ENCODE measurements at regions not wholly inside any gene's neighbourhood (a gene's known extent, or its start where the extent isn't known, plus 50 kb on each side); places are given as distances from the start of the nearest gene placed in this dataset.

GRCh38 chr3:82802501-82802900, 1041.1 kb upstream of the GBE1 start:
- intact Hi-C loops (cut with DNase I) = no loop called here
- H3K36me3 ChIP-seq (ENCODE audit: control insufficient read depth in 2 of 3, insufficient read depth in 3 of 3, low read length in 3 of 3) = no peaks in the 10 kb centered on the region
- no peak overlapping the region for H3K4me3 ChIP-seq (ENCODE audit: low read length in 3 of 3)
- H3K4me1 ChIP-seq (ENCODE audit: control insufficient read depth in 2 of 3, insufficient read depth in 2 of 3, low read depth in 1 of 3, low read length in 3 of 3) = no peaks in the 10 kb centered on the region
- no peak for TF ChIP-seq CTCF (IDR thresholded peaks at IDR 0.05; ENCODE audit: borderline replicate concordance, extremely low read depth, insufficient read depth)
- no peak overlapping the region for H3K27ac ChIP-seq (ENCODE audit: low read depth in 2 of 2, low read length in 2 of 2)
- no peaks in the 10 kb centered on the region for H3K27me3 ChIP-seq (ENCODE audit: control insufficient read depth, insufficient read depth, low read length)
- H3K9ac ChIP-seq (ENCODE audit: low read length in 3 of 3) = no peak overlapping the region
- H3K9me3 ChIP-seq (ENCODE audit: control insufficient read depth in 2 of 3, insufficient read depth in 1 of 3, low read length in 3 of 3) = no peaks in the 10 kb centered on the region
- DNase-seq (no peak), FAIRE-seq (no peak)

- no peaks in the 10 kb centered on the region for H3K27me3 ChIP-seq (ENCODE audit: control insufficient read depth, insufficient read depth, low read length)
- FAIRE-seq (no peak), DNase-seq (no peak)
- intact Hi-C loops (cut with DNase I) = no loop called here
- no peaks in the 10 kb centered on the region for H3K4me1 ChIP-seq (ENCODE audit: control insufficient read depth in 2 of 3, insufficient read depth in 2 of 3, low read depth in 1 of 3, low read length in 3 of 3)
- no peak overlapping the region for H3K4me3 ChIP-seq (ENCODE audit: low read length in 3 of 3)
- no peak overlapping the region for H3K27ac ChIP-seq (ENCODE audit: low read depth in 2 of 2, low read length in 2 of 2)
- no peak overlapping the region for H3K9ac ChIP-seq (ENCODE audit: low read length in 3 of 3)
- H3K9me3 ChIP-seq (ENCODE audit: control insufficient read depth in 2 of 3, insufficient read depth in 1 of 3, low read length in 3 of 3) = no peaks in the 10 kb centered on the region
- no peak for TF ChIP-seq CTCF (IDR thresholded peaks at IDR 0.05; ENCODE audit: borderline replicate concordance, extremely low read depth, insufficient read depth)
- H3K36me3 ChIP-seq (ENCODE audit: control insufficient read depth in 2 of 3, insufficient read depth in 3 of 3, low read length in 3 of 3) = no peaks in the 10 kb centered on the region
These were observed 1038.8 kb upstream of the GBE1 start for GRCh38 chr3:82800248-82800647.

GRCh38 chr3:82796765-82797164, 1035.3 kb upstream of the GBE1 start:
- no peak for TF ChIP-seq CTCF (IDR thresholded peaks at IDR 0.05; ENCODE audit: borderline replicate concordance, extremely low read depth, insufficient read depth)
- no peaks in the 10 kb centered on the region for H3K36me3 ChIP-seq (ENCODE audit: control insufficient read depth in 2 of 3, insufficient read depth in 3 of 3, low read length in 3 of 3)
- H3K4me1 ChIP-seq (ENCODE audit: control insufficient read depth in 2 of 3, insufficient read depth in 2 of 3, low read depth in 1 of 3, low read length in 3 of 3) = no peaks in the 10 kb centered on the region
- FAIRE-seq (no peak), DNase-seq (no peak)
- no peaks in the 10 kb centered on the region for H3K27me3 ChIP-seq (ENCODE audit: control insufficient read depth, insufficient read depth, low read length)
- no peak overlapping the region for H3K9ac ChIP-seq (ENCODE audit: low read length in 3 of 3)
- no peak overlapping the region for H3K4me3 ChIP-seq (ENCODE audit: low read length in 3 of 3)
- no peak overlapping the region for H3K27ac ChIP-seq (ENCODE audit: low read depth in 2 of 2, low read length in 2 of 2)
- no peaks in the 10 kb centered on the region for H3K9me3 ChIP-seq (ENCODE audit: control insufficient read depth in 2 of 3, insufficient read depth in 1 of 3, low read length in 3 of 3)
- intact Hi-C loops (cut with DNase I) = no loop called here

GRCh38 chr3:82791241-82791640, 1029.8 kb upstream of the GBE1 start:
- Histone ChIP-seq H3K9me3 (ENCODE audit: control insufficient read depth in 2 of 3, insufficient read depth in 1 of 3, low read length in 3 of 3) (no peaks in the 10 kb centered on the region), H3K27ac (ENCODE audit: low read depth in 2 of 2, low read length in 2 of 2) (no peak overlapping the region), H3K27me3 (ENCODE audit: control insufficient read depth, insufficient read depth, low read length) (no peaks in the 10 kb centered on the region), H3K9ac (ENCODE audit: low read length in 3 of 3) (no peak overlapping the region), H3K4me1 (ENCODE audit: control insufficient read depth in 2 of 3, insufficient read depth in 2 of 3, low read depth in 1 of 3, low read length in 3 of 3) (no peaks in the 10 kb centered on the region), H3K36me3 (ENCODE audit: control insufficient read depth in 2 of 3, insufficient read depth in 3 of 3, low read length in 3 of 3) (no peaks in the 10 kb centered on the region), H3K4me3 (ENCODE audit: low read length in 3 of 3) (no peak overlapping the region)
- no peak for TF ChIP-seq CTCF (IDR thresholded peaks at IDR 0.05; ENCODE audit: borderline replicate concordance, extremely low read depth, insufficient read depth)
- FAIRE-seq = no peak
- peak in 1 of 5 donors; percentile 64 for DNase-seq
- intact Hi-C loops (cut with DNase I) = no loop called here
